Ovary (tissue), 7 donors: ENCODE measurements at regions not wholly inside any gene's neighbourhood (a gene's known extent, or its start where the extent isn't known, plus 50 kb on each side); places are given as distances from the start of the nearest gene placed in this dataset.

ENCODE experiments used
- DNase-seq, 5 donors: peaks; one replicate each; pipeline ENCODE4 v3.0.0-alpha.2; 2019 to 2020
- H3K27ac ChIP-seq, 2 donors: fragments of 200-600 bp; one replicate each; pipeline versions ENCODE4 v1.5.1 to v1.8.0; 2019 to 2022
- H3K27me3 ChIP-seq: fragments of 200-600 bp; one replicate; pipeline ENCODE4 v1.8.0; 2022
- H3K36me3 ChIP-seq: fragments of 200-600 bp; sonication (generic); one replicate; pipeline ENCODE4 v1.5.1; 2019
- H3K4me1 ChIP-seq: one replicate; pipeline ENCODE4 v1.8.1; 2013; ENCODE audit warnings: mild to moderate bottlenecking, moderate library complexity; ENCODE audit not compliant: insufficient read depth
- H3K4me3 ChIP-seq: fragments of 200-600 bp; sonication (generic); one replicate; pipeline ENCODE4 v1.5.1; 2017
- H3K9me3 ChIP-seq, 2 donors: fragments of 200-600 bp in 1 of 2; sonication (generic) in 1 of 2; one replicate each; pipeline versions ENCODE4 v1.5.1 to v1.8.1; 2013 to 2019; ENCODE audit warnings: mild to moderate bottlenecking in 1 of 2, moderate library complexity in 1 of 2
- CTCF ChIP-seq, 3 donors: fragments of 450-650 bp in 2 of 3; fragments of 200-600 bp in 1 of 3; IDR thresholded peaks; one replicate each; pipeline versions ENCODE4 v1.5.1 to v1.8.0; 2016 to 2022; ENCODE audit warnings: antibody characterized with exemption in 3 of 3, mild to moderate bottlenecking in 1 of 3
- EP300 ChIP-seq: sonication (generic); formaldehyde crosslinking; IDR thresholded peaks from one replicate; pipeline ENCODE4 v1.6.1; 2017; ENCODE audit warnings: antibody characterized with exemption
- POLR2A ChIP-seq: fragments of 450-650 bp; IDR thresholded peaks from one replicate; pipeline ENCODE4 v1.6.1; 2017; ENCODE audit warnings: antibody characterized with exemption, mild to moderate bottlenecking, moderate library complexity
- WGBS, 3 donors: extraction: QIAGEN DNeasy Blood & Tissue Kit in 1 of 3; methylation state at CpG; one replicate each; pipeline versions ENCODE4 v1.1.5 to v1.1.7; 2013 to 2017; 5-methylcytosine and 5-hydroxymethylcytosine counted together
- intact Hi-C, 4 donors: fragments of 100-400 bp; cut with DNase I; formaldehyde crosslinking; loops; one replicate each; pipeline versions ENCODE4 v1.11.0 to v1.15.1; 2022 to 2023
- donor health status: DM: no; HTN: no; CAD: no; lungs with moderate emphysema.
- donor health status: DM: no; HTN: no; CAD: no.
- donor health status: Bipolar disorder and iron deficiency.
- donor health status: DM: no; HTN: no; CAD: no.
- donor health status: DM: yes; HTN: yes; CAD: no.

- no peaks in the 10 kb centered on the region for H3K27me3 ChIP-seq
- H3K36me3 ChIP-seq, result no peaks in the 10 kb centered on the region
- no peak for TF ChIP-seq EP300
- no peak for TF ChIP-seq POLR2A
- TF ChIP-seq CTCF (IDR thresholded peaks at IDR 0.05), result no peak
- H3K4me3 ChIP-seq, result no peak overlapping the region
- no peak overlapping the region for H3K27ac ChIP-seq
- whole genome bisulfite sequencing, 3 donors, result 63 to 74% (median 65%) methylated on average over 5 of the region's 5 CpGs
- intact Hi-C loops, result no loop called here
- H3K9me3 ChIP-seq, result no peaks in the 10 kb centered on the region
- H3K4me1 ChIP-seq, result no peaks in the 10 kb centered on the region
- no peak for DNase-seq
Measured at GRCh38 chr1:58047265-58047858, 499.2 kb downstream of the OMA1 start.

- Histone ChIP-seq H3K27ac (no peak overlapping the region), H3K4me3 (no peak overlapping the region), H3K36me3 (no peaks in the 10 kb centered on the region), H3K27me3 (no peaks in the 10 kb centered on the region), H3K4me1 (no peaks in the 10 kb centered on the region), H3K9me3 (no peaks in the 10 kb centered on the region)
- TF ChIP-seq POLR2A (no peak), CTCF (IDR thresholded peaks at IDR 0.05) (no peak), EP300 (no peak)
- no peak for DNase-seq
- intact Hi-C loops, result no loop called here
- 83 to 92% (median 89%) methylated on average over 15 of the region's 15 CpGs for WGBS, 3 donors
Measured at GRCh38 chr1:58045094-58045705, 501.3 kb downstream of the OMA1 start.

- no peaks in the 10 kb centered on the region for H3K4me1 ChIP-seq
- H3K4me3 ChIP-seq, result no peak overlapping the region
- H3K9me3 ChIP-seq, result no peaks in the 10 kb centered on the region
- intact Hi-C loops, result no loop called here
- 62 to 77% (median 69%) methylated on average over 2 of the region's 2 CpGs for WGBS, 3 donors
- no peak for DNase-seq
- H3K27me3 ChIP-seq, result no peaks in the 10 kb centered on the region
- no peaks in the 10 kb centered on the region for H3K36me3 ChIP-seq
- TF ChIP-seq EP300 (no peak), CTCF (IDR thresholded peaks at IDR 0.05) (no peak), POLR2A (no peak)
- H3K27ac ChIP-seq, result no peak overlapping the region
Measured at GRCh38 chr1:58041621-58042020, 504.9 kb downstream of the OMA1 start.

- intact Hi-C loops, result no loop called here
- H3K27ac ChIP-seq, result no peak overlapping the region
- 90 to 93% (median 91%) methylated on average over 3 of the region's 3 CpGs for WGBS, 3 donors
Measured at GRCh38 chr1:58038574-58038973, 508.0 kb downstream of the OMA1 start.

More at GRCh38 chr1:58038574-58038973, 508.0 kb downstream of the OMA1 start:
- no peak for TF ChIP-seq EP300
- no peak for TF ChIP-seq CTCF (IDR thresholded peaks at IDR 0.05)
- no peak for TF ChIP-seq POLR2A
- no peak for DNase-seq
- Histone ChIP-seq H3K4me3 (no peak overlapping the region), H3K4me1 (no peaks in the 10 kb centered on the region), H3K27me3 (no peaks in the 10 kb centered on the region), H3K9me3 (no peaks in the 10 kb centered on the region), H3K36me3 (no peaks in the 10 kb centered on the region)
